WTC11 (cell line): ENCODE measurements at regions not wholly inside any gene's neighbourhood (a gene's known extent, or its start where the extent isn't known, plus 50 kb on each side); places are given as distances from the start of the nearest gene placed in this dataset.
A peak's percentile ranks its signal among the peaks of the same experiment; 100 is the strongest.

ENCODE experiments used
- ATAC-seq: fragments of 200-7000 bp; cut with Tn5 transposase; 2 replicates; pipeline ENCODE4 v1.10.0; 2021; ENCODE audit warnings: mild to moderate bottlenecking, moderate library complexity
- CTCF ChIA-PET: fragments of 300-600 bp; sonication (Branson Sonifier 250); formaldehyde crosslinking; loops from one replicate; lab custom pipeline; 2021; ENCODE audit warnings: antibody characterized with exemption; lab: Charles Lee
- POLR2A ChIA-PET: fragments of 350-600 bp; sonication (Branson Sonifier 250); formaldehyde crosslinking; loops from one replicate; lab custom pipeline; 2021; ENCODE audit warnings: antibody characterized with exemption; lab: Charles Lee
- DNase-seq: peaks from one replicate; pipeline ENCODE4 v3.0.0; 2021; ENCODE audit warnings: low spot score
- H3K27ac Mint-ChIP-seq: 2 replicates; pipeline ENCODE4 v1.8.0; 2021; ENCODE audit warnings: mixed read lengths
- H3K27me3 Mint-ChIP-seq: 2 replicates; pipeline ENCODE4 v1.8.0; 2021; ENCODE audit warnings: low read depth, mild to moderate bottlenecking, moderate library complexity, mixed read lengths
- H3K36me3 Mint-ChIP-seq: 2 replicates; pipeline ENCODE4 v1.8.0; 2021; ENCODE audit warnings: mixed read lengths
- H3K4me1 Mint-ChIP-seq: 2 replicates; pipeline ENCODE4 v1.8.0; 2022; ENCODE audit warnings: mixed read lengths
- H3K4me3 Mint-ChIP-seq: 2 replicates; pipeline ENCODE4 v1.8.0; 2021; ENCODE audit warnings: mild to moderate bottlenecking, moderate library complexity, mixed read lengths
- H3K9me3 Mint-ChIP-seq: 2 replicates; pipeline ENCODE4 v1.8.0; 2021; ENCODE audit warnings: mixed read lengths
- ATF1 ChIP-seq: sonication (generic); formaldehyde crosslinking; IDR thresholded peaks from 2 replicates; pipeline ENCODE4 v1.8.1; 2023; ENCODE audit warnings: mild to moderate bottlenecking, moderate library complexity, missing genetic modification reagents
- CREB1 ChIP-seq: sonication (generic); formaldehyde crosslinking; IDR thresholded peaks from 2 replicates; pipeline ENCODE4 v1.8.0; 2023; ENCODE audit warnings: mild to moderate bottlenecking, missing genetic modification reagents
- ELF4 ChIP-seq: sonication (generic); formaldehyde crosslinking; IDR thresholded peaks from 2 replicates; pipeline ENCODE4 v1.8.1; 2022; ENCODE audit warnings: low read depth, mild to moderate bottlenecking, moderate library complexity, missing genetic modification reagents
- GTF2I ChIP-seq: fragments of 250-450 bp; sonication (Bioruptor Pico); conservative IDR thresholded peaks from 2 replicates; pipeline ENCODE4 v1.4.0; 2021; ENCODE audit warnings: mild to moderate bottlenecking
- HMGA2 ChIP-seq: fragments of 250-450 bp; sonication (Bioruptor Pico); IDR thresholded peaks from 2 replicates; pipeline ENCODE4 v1.4.0; 2021; ENCODE audit warnings: mild to moderate bottlenecking, moderate library complexity
- MYBL2 ChIP-seq: sonication (generic); formaldehyde crosslinking; IDR thresholded peaks from 2 replicates; pipeline ENCODE4 v1.8.1; 2023; ENCODE audit warnings: mild to moderate bottlenecking, moderate library complexity, missing genetic modification reagents
- NFE2L1 ChIP-seq: sonication (generic); formaldehyde crosslinking; IDR thresholded peaks from 2 replicates; pipeline ENCODE4 v1.8.1; 2023; ENCODE audit warnings: missing genetic modification reagents
- NFYB ChIP-seq: sonication (generic); formaldehyde crosslinking; conservative IDR thresholded peaks from 2 replicates; pipeline ENCODE4 v1.8.0; 2022; ENCODE audit warnings: low read depth, missing genetic modification reagents
- OVOL2 ChIP-seq: fragments of 250-450 bp; sonication (Bioruptor Pico); IDR thresholded peaks from 2 replicates; pipeline ENCODE4 v1.9.0; 2021; ENCODE audit warnings: mild to moderate bottlenecking, borderline replicate concordance
- RELA ChIP-seq: sonication (generic); formaldehyde crosslinking; IDR thresholded peaks from 2 replicates; pipeline ENCODE4 v1.8.1; 2022; ENCODE audit warnings: missing genetic modification reagents, mild to moderate bottlenecking, borderline replicate concordance
- TP53 ChIP-seq: sonication (generic); formaldehyde crosslinking; IDR thresholded peaks from 2 replicates; pipeline ENCODE4 v1.8.1; 2023; ENCODE audit warnings: mild to moderate bottlenecking, missing genetic modification reagents
- ZBTB43 ChIP-seq: sonication (generic); formaldehyde crosslinking; IDR thresholded peaks from 2 replicates; pipeline ENCODE4 v1.8.1; 2023; ENCODE audit warnings: mild to moderate bottlenecking, missing genetic modification reagents
- ZNF121 ChIP-seq: sonication (generic); formaldehyde crosslinking; IDR thresholded peaks from 2 replicates; pipeline ENCODE4 v1.8.0; 2023; ENCODE audit warnings: missing genetic modification reagents
- ZNF263 ChIP-seq: sonication (generic); formaldehyde crosslinking; IDR thresholded peaks from 2 replicates; pipeline ENCODE4 v1.8.1; 2022; ENCODE audit warnings: low read depth, mild to moderate bottlenecking, moderate library complexity, missing genetic modification reagents
- ZNF317 ChIP-seq: sonication (generic); formaldehyde crosslinking; IDR thresholded peaks from 2 replicates; pipeline ENCODE4 v1.8.1; 2023; ENCODE audit warnings: low read depth, mild to moderate bottlenecking, moderate library complexity, missing genetic modification reagents, borderline replicate concordance
- ZSCAN18 ChIP-seq: fragments of 250-450 bp; sonication (Bioruptor Pico); IDR thresholded peaks from 2 replicates; pipeline ENCODE4 v2.1.2; 2022; ENCODE audit warnings: mild to moderate bottlenecking, moderate library complexity
- TF ChIP-seq, protein P1 (sequence below): sonication (generic); formaldehyde crosslinking; IDR thresholded peaks from 2 replicates; pipeline ENCODE4 v1.8.1; 2022; ENCODE audit warnings: low read depth, mild to moderate bottlenecking, moderate library complexity, missing genetic modification reagents, borderline replicate concordance
- TF ChIP-seq, protein P2 (sequence below): sonication (generic); formaldehyde crosslinking; IDR thresholded peaks from 2 replicates; pipeline ENCODE4 v1.8.0; 2023; ENCODE audit warnings: mild to moderate bottlenecking, missing genetic modification reagents
- TF ChIP-seq, protein P3 (sequence below): fragments of 250-450 bp; sonication (Bioruptor Pico); IDR thresholded peaks from 2 replicates; pipeline ENCODE4 v1.8.0; 2021; ENCODE audit warnings: mild to moderate bottlenecking
- TF ChIP-seq, protein P4 (sequence below): fragments of 250-450 bp; sonication (Bioruptor Pico); conservative IDR thresholded peaks from 2 replicates; pipeline ENCODE4 v1.9.0; 2021; ENCODE audit warnings: mild to moderate bottlenecking
- TF ChIP-seq, protein P5 (sequence below): sonication (generic); formaldehyde crosslinking; IDR thresholded peaks from 2 replicates; pipeline ENCODE4 v1.8.1; 2022; ENCODE audit warnings: missing genetic modification reagents, borderline replicate concordance
- TF ChIP-seq, protein P6 (sequence below): sonication (generic); formaldehyde crosslinking; IDR thresholded peaks from 2 replicates; pipeline ENCODE4 v1.8.0; 2022; ENCODE audit warnings: mild to moderate bottlenecking, missing genetic modification reagents

- ATAC-seq (no peak), DNase-seq (no peak)
- POLR2A ChIA-PET: no interaction called here
- Mint-ChIP-seq H3K9me3 (peaks cover 18% of the 10 kb centered on the region), H3K27ac (no peak overlapping the region), H3K36me3 (peaks cover 15% of the 10 kb centered on the region), H3K27me3 (peaks cover 93% of the 10 kb centered on the region), H3K4me1 (peaks cover 70% of the 10 kb centered on the region), H3K4me3 (no peak overlapping the region)
- CTCF ChIA-PET: no interaction called here
- TF ChIP-seq ZBTB43 (CRISPR knock-in tag) (no peak), GTF2I (CRISPR knock-in tag) (0 out of 2 replicates have a peak, but pooled peaks have one; percentile 38), ELF4 (CRISPR knock-in tag) (no peak), ATF1 (CRISPR knock-in tag) (no peak)
- TF ChIP-seq, protein P1, sequence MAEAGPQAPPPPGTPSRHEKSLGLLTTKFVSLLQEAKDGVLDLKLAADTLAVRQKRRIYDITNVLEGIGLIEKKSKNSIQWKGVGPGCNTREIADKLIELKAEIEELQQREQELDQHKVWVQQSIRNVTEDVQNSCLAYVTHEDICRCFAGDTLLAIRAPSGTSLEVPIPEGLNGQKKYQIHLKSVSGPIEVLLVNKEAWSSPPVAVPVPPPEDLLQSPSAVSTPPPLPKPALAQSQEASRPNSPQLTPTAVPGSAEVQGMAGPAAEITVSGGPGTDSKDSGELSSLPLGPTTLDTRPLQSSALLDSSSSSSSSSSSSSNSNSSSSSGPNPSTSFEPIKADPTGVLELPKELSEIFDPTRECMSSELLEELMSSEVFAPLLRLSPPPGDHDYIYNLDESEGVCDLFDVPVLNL (CRISPR knock-in tag): no peak
These were observed 768.5 kb downstream of the MED13L start for GRCh38 chr12:115508990-115509389.

DNA sequence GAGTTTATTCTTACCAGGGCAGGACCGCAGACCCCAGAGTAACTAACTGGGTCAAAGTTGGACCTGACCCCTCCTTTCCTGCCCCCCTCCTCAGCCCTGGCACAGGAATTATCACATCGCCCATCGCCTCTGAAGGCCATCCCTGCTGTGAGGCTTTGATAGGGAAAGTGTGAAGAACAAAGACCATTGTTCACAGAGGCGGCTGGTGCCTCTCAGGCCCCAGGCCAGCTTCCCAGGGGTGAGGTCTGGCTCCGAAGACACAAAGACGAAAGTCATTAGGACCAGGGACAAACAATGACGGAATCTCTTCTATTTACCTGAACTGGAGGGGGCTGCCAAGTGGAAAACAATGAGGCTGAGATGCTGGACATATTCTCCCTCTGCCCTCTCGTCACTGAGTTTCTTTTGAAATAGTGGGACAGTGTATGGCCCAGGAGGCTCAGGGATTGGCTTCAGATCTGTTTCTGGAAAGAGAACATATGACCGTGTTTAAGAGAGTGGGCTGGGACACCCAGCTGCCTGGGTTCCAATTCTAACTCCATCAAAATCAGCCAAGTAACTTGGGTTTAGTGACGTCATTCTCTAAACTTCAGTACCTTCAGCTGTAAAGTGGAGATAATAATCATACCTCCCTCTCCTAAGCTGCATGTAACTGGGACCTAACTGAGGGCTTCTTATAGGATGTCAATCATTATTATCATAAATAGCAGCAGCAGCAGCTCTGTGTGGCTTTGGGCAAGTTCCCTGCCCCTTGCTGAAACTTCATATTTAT lies 769.4 kb downstream of the MED13L start:
- Mint-ChIP-seq H3K9me3 (peaks cover 10% of the 10 kb centered on the region), H3K36me3 (peaks cover 7% of the 10 kb centered on the region), H3K27me3 (peaks cover 85% of the 10 kb centered on the region), H3K27ac (peak overlapping the region; percentile 86), H3K4me1 (peaks cover 72% of the 10 kb centered on the region), H3K4me3 (peak overlapping the region; percentile 28)
- ChIA-PET CTCF (no interaction called here), POLR2A (no interaction called here)
- peak; percentile 84 for DNase-seq
- ATAC-seq: peak; percentile 87
- TF ChIP-seq ZNF263 (CRISPR knock-in tag) (no peak), RELA (CRISPR knock-in tag) (no peak), NFYB (CRISPR knock-in tag) (no peak), OVOL2 (CRISPR knock-in tag) (no peak), CREB1 (no peak), TP53 (CRISPR knock-in tag) (no peak), ZSCAN18 (no peak), ZNF121 (CRISPR knock-in tag) (peak; percentile 53; the same call in 1 of the 2 replicates), MYBL2 (peak; percentile 36; the same call in 1 of the 2 replicates), HMGA2 (CRISPR knock-in tag) (no peak), ZNF317 (no peak), NFE2L1 (CRISPR knock-in tag) (no peak)
- TF ChIP-seq, protein P2, sequence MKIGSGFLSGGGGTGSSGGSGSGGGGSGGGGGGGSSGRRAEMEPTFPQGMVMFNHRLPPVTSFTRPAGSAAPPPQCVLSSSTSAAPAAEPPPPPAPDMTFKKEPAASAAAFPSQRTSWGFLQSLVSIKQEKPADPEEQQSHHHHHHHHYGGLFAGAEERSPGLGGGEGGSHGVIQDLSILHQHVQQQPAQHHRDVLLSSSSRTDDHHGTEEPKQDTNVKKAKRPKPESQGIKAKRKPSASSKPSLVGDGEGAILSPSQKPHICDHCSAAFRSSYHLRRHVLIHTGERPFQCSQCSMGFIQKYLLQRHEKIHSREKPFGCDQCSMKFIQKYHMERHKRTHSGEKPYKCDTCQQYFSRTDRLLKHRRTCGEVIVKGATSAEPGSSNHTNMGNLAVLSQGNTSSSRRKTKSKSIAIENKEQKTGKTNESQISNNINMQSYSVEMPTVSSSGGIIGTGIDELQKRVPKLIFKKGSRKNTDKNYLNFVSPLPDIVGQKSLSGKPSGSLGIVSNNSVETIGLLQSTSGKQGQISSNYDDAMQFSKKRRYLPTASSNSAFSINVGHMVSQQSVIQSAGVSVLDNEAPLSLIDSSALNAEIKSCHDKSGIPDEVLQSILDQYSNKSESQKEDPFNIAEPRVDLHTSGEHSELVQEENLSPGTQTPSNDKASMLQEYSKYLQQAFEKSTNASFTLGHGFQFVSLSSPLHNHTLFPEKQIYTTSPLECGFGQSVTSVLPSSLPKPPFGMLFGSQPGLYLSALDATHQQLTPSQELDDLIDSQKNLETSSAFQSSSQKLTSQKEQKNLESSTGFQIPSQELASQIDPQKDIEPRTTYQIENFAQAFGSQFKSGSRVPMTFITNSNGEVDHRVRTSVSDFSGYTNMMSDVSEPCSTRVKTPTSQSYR (CRISPR knock-in tag): 0 out of 2 replicates have a peak, but pooled peaks have one; percentile 58
- TF ChIP-seq, protein P3, sequence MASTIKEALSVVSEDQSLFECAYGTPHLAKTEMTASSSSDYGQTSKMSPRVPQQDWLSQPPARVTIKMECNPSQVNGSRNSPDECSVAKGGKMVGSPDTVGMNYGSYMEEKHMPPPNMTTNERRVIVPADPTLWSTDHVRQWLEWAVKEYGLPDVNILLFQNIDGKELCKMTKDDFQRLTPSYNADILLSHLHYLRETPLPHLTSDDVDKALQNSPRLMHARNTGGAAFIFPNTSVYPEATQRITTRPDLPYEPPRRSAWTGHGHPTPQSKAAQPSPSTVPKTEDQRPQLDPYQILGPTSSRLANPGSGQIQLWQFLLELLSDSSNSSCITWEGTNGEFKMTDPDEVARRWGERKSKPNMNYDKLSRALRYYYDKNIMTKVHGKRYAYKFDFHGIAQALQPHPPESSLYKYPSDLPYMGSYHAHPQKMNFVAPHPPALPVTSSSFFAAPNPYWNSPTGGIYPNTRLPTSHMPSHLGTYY (CRISPR knock-in tag): no peak
- TF ChIP-seq, protein P4, sequence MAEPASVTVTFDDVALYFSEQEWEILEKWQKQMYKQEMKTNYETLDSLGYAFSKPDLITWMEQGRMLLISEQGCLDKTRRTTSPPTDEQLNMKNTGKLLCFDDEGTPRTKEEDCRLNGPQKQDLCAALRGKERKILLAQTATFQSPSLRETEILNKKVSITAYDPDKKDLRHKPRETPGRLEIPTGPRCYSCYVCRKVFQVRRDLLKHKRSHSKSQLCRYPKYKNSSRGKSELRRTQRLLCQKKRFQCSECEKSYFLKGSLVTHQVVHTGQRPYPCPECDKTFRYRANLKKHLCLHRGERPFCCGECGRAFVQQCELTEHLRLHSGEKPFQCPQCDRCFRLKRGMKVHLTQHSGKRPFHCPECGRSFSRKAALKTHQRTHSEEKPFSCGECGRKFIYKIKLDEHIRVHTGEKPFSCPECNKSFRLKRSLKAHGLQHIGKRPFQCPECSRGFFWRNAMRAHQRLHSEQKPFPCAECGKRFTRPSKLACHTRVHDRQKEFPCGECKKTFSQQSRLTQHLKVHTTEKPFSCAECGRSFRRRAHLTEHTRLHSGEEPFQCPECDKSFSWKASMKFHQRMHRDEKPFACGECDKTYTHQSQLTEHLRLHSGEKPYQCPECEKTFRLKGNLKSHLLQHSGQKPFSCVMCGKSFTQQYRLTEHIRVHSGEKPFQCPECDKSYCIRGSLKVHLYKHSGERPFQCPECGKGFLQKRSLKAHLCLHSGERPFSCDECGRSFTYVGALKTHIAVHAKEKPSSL (CRISPR knock-in tag): no peak
- TF ChIP-seq, protein P5, sequence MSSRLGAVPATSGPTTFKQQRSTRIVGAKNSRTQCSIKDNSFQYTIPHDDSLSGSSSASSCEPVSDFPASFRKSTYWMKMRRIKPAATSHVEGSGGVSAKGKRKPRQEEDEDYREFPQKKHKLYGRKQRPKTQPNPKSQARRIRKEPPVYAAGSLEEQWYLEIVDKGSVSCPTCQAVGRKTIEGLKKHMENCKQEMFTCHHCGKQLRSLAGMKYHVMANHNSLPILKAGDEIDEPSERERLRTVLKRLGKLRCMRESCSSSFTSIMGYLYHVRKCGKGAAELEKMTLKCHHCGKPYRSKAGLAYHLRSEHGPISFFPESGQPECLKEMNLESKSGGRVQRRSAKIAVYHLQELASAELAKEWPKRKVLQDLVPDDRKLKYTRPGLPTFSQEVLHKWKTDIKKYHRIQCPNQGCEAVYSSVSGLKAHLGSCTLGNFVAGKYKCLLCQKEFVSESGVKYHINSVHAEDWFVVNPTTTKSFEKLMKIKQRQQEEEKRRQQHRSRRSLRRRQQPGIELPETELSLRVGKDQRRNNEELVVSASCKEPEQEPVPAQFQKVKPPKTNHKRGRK: no peak
- TF ChIP-seq, protein P6, sequence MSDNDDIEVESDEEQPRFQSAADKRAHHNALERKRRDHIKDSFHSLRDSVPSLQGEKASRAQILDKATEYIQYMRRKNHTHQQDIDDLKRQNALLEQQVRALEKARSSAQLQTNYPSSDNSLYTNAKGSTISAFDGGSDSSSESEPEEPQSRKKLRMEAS (CRISPR knock-in tag): no peak; the same call in 1 of the 2 replicates
